GM12878 (cell line): ENCODE measurements at regions not wholly inside any gene's neighbourhood (a gene's known extent, or its start where the extent isn't known, plus 50 kb on each side); places are given as distances from the start of the nearest gene placed in this dataset.

Source experiments
- ATAC-seq: fragments of 200-7000 bp; cut with Tn5 transposase; 3 replicates; pipeline ENCODE4 v1.9.1; 2020; ENCODE audit warnings: mild to moderate bottlenecking, moderate library complexity
- BruUV-seq: library from RNA; stranded (reverse); fragments of 400-500 nt; replicated peaks from 2 replicates; lab custom pipeline; 2021; lab: Mats Ljungman, UMichigan
- CTCF ChIA-PET: fragments of 300-600 bp; sonication (Branson Sonifier 250); formaldehyde crosslinking; extraction: SDS; loops from one replicate; lab custom pipeline; 2021; ENCODE audit warnings: inconsistent platforms; lab: Yijun Ruan, JAX
- POLR2A ChIA-PET: fragments of 350-600 bp; formaldehyde crosslinking; extraction: SDS; loops from one replicate; lab custom pipeline; 2021; ENCODE audit warnings: inconsistent platforms; lab: Charles Lee
- RAD21 ChIA-PET: fragments of 300-600 bp; sonication (Branson Sonifier 250); formaldehyde crosslinking; loops from one replicate; lab custom pipeline; 2023; ENCODE audit warnings: antibody characterized with exemption; ENCODE audit not compliant: unreplicated experiment; lab: Charles Lee
- SMC1A ChIA-PET: fragments of 300-600 bp; sonication (Branson Sonifier 250); formaldehyde crosslinking; loops from one replicate; lab custom pipeline; 2023; ENCODE audit not compliant: unreplicated experiment, uncharacterized antibody; lab: Charles Lee
- DNase-seq: peaks from one replicate; pipeline ENCODE4 v3.0.0-alpha.2; 2011; ENCODE audit warnings: low read depth, low spot score
- FAIRE-seq: peaks from 3 replicates; lab custom pipeline; 2011; peaks lifted over from hg19 to GRCh38; lab: Jason Lieb, UNC
- H2AFZ ChIP-seq: 2 replicates; pipeline ENCODE4 v1.6.0; 2011; ENCODE audit warnings: low read depth, low read length, control low read depth; ENCODE audit not compliant: control insufficient read depth
- H3K27ac ChIP-seq: 2 replicates; pipeline ENCODE4 v1.5.1; 2011; ENCODE audit warnings: control low read depth; ENCODE audit not compliant: control insufficient read depth, insufficient read depth
- H3K27me3 ChIP-seq, 2 experiments: replicated peaks in 1 of 2; 2 replicates each; pipeline versions ENCODE4 v1.6.0 to v1.6.1; 2011; ENCODE audit warnings: low read length in 1 of 2; ENCODE audit not compliant: control insufficient read depth in 2 of 2, insufficient read depth in 2 of 2
- H3K36me3 ChIP-seq, 2 experiments: 2 replicates each; pipeline ENCODE4 v1.5.1; 2011; ENCODE audit warnings: low read length in 1 of 2; ENCODE audit not compliant: control insufficient read depth in 2 of 2, insufficient read depth in 2 of 2
- H3K4me1 ChIP-seq: 2 replicates; pipeline ENCODE4 v1.6.1; 2011; ENCODE audit warnings: mild to moderate bottlenecking, low read length, moderate library complexity, mixed read lengths; ENCODE audit not compliant: control insufficient read depth, insufficient read depth
- H3K4me2 ChIP-seq: 2 replicates; pipeline ENCODE4 v1.6.0; 2011; ENCODE audit warnings: control low read depth; ENCODE audit not compliant: control insufficient read depth, insufficient read depth
- H3K4me3 ChIP-seq: fragments of 200-600 bp; sonication (generic); 2 replicates; pipeline ENCODE4 v1.5.1; 2016
- H3K79me2 ChIP-seq: 2 replicates; pipeline ENCODE4 v1.6.0; 2011; ENCODE audit warnings: low read length; ENCODE audit not compliant: control insufficient read depth, insufficient read depth
- H3K9ac ChIP-seq: 2 replicates; pipeline ENCODE4 v1.8.0; 2011; ENCODE audit warnings: low read length, control low read depth, mixed read lengths; ENCODE audit not compliant: control insufficient read depth, insufficient read depth
- H3K9me3 ChIP-seq: replicated peaks from 3 replicates; pipeline ENCODE4 v1.5.1; 2011; ENCODE audit warnings: mild to moderate bottlenecking, low read length; ENCODE audit not compliant: control insufficient read depth, insufficient read depth
- H4K20me1 ChIP-seq: 2 replicates; pipeline ENCODE4 v1.6.0; 2011; ENCODE audit not compliant: control insufficient read depth, insufficient read depth
- EGR1 ChIP-seq, 2 experiments: IDR thresholded peaks; 1 replicate in 1 of 2; 2 replicates in 1 of 2; pipeline ENCODE4 v1.6.1; 2011 to 2012; ENCODE audit warnings: low read depth in 2 of 2, low read length in 2 of 2, borderline replicate concordance in 1 of 2, mild to moderate bottlenecking in 1 of 2, moderate library complexity in 1 of 2
- HDGF ChIP-seq: fragments of 450-650 bp; IDR thresholded peaks from 2 replicates; pipeline ENCODE4 v1.6.1; 2016; ENCODE audit warnings: antibody characterized with exemption
- MEF2A ChIP-seq: IDR thresholded peaks from 2 replicates; pipeline ENCODE4 v1.6.1; 2011; ENCODE audit warnings: low read depth, mild to moderate bottlenecking, low read length, moderate library complexity; ENCODE audit not compliant: insufficient read depth
- MEF2B ChIP-seq: fragments of 450-650 bp; IDR thresholded peaks from 2 replicates; pipeline ENCODE4 v1.6.1; 2018; ENCODE audit warnings: mild to moderate bottlenecking, moderate library complexity; ENCODE audit not compliant: partially characterized antibody, poor library complexity, severe bottlenecking
- NBN ChIP-seq: fragments of 450-650 bp; IDR thresholded peaks from 2 replicates; pipeline ENCODE4 v1.6.1; 2016
- POLR2A ChIP-seq: IDR thresholded peaks from 2 replicates; pipeline ENCODE4 v1.6.1; 2011; ENCODE audit warnings: low read depth, mild to moderate bottlenecking, low read length
- RAD21 ChIP-seq: IDR thresholded peaks from 2 replicates; pipeline ENCODE4 v1.6.1; 2011; ENCODE audit warnings: mild to moderate bottlenecking, low read depth, low read length, moderate library complexity; ENCODE audit not compliant: insufficient read depth
- RB1 ChIP-seq: fragments of 450-650 bp; formaldehyde crosslinking; IDR thresholded peaks from 2 replicates; pipeline ENCODE4 v1.6.1; 2017; ENCODE audit warnings: mild to moderate bottlenecking, borderline replicate concordance
- SIN3A ChIP-seq: IDR thresholded peaks from 2 replicates; pipeline ENCODE4 v1.6.1; 2012; ENCODE audit warnings: low read depth, low read length, improper control_type of control experiment
- SPI1 ChIP-seq: IDR thresholded peaks from 2 replicates; pipeline ENCODE4 v1.6.1; 2011; ENCODE audit warnings: low read depth, mild to moderate bottlenecking, low read length, moderate library complexity, borderline replicate concordance; ENCODE audit not compliant: insufficient read depth
- TAF1 ChIP-seq: IDR thresholded peaks from 2 replicates; pipeline ENCODE4 v1.6.1; 2011; ENCODE audit warnings: mild to moderate bottlenecking, low read depth, low read length, borderline replicate concordance
- ZNF384 ChIP-seq: IDR thresholded peaks from 2 replicates; pipeline ENCODE4 v1.6.1; 2012; ENCODE audit warnings: low read depth, mild to moderate bottlenecking, low read length, improper control_type of control experiment, borderline replicate concordance
- WGBS: methylation state at CpG from one replicate; pipeline ENCODE4 v1.1.6; 2016; ENCODE audit warnings: low lambda C conversion rate; ENCODE audit not compliant: insufficient replicate concordance, insufficient coverage; ENCODE audit errors: missing lambda C conversion rate; 5-methylcytosine and 5-hydroxymethylcytosine counted together
- in situ Hi-C: fragments of 300-500 bp; cut with MboI; formaldehyde crosslinking; loops from 9 replicates; pipeline ENCODE4 v1.14.3; 2018; ENCODE audit warnings: mixed read lengths
- intact Hi-C: fragments of 100-400 bp; cut with micrococcal nuclease; formaldehyde crosslinking; loops from one replicate; pipeline ENCODE4 v1.14.2; 2022; ENCODE audit not compliant: unreplicated experiment
- TF ChIP-seq, protein P1 (sequence below): fragments of 450-650 bp; IDR thresholded peaks from 2 replicates; pipeline ENCODE4 v1.6.1; 2016; ENCODE audit warnings: mild to moderate bottlenecking, moderate library complexity, borderline replicate concordance

DNA sequence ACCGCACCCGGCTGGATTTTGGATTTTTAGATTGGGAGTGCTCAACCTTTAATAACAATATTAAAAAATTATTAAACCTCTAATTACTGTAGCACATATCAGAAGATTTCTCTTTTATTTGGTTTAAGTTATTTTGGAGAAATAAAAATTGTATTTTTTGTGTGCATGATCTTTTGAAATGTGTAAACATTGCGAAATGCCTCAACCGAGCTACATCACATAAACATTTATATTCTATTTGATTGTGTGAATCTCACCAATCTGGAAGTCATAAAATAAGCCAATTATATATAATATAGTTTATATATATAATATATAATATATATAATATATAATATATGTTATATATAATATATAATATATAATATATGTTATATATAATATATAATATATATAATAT lies 696.2 kb upstream of the RBFOX1 start (continued):
- TF ChIP-seq SIN3A: no peak
- TF ChIP-seq, all 136 proteins: peak for 0

DNA sequence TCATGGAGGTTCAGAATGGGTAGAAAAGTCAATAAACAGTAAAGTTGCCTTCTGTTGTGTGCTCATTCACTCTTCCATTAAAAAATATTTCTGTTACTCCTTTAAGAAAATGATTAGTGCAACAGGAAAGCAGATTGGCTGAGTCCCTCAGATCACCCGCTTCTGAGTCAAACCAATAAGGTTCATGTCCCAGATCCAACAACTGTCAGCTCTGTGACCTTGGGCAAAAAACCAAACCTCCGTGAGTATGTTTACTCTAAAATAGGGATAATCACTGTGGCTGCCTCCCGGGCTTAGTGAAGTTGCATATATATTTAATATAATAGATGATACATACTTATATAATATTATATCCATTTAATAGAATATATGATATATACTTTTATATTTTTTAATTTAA lies 698.5 kb upstream of the RBFOX1 start:
- FAIRE-seq: no peak
- Histone ChIP-seq H3K4me1 (no peaks in the 10 kb centered on the region), H3K79me2 (no peaks in the 10 kb centered on the region), H3K4me2 (no peak overlapping the region), H3K36me3 (no peaks in the 10 kb centered on the region), H3K27ac (no peak overlapping the region), H3K4me3 (no peak overlapping the region), H2AFZ (no peak overlapping the region), H3K9ac (no peak overlapping the region), H3K27me3 (no peaks in the 10 kb centered on the region), H3K9me3 (no peaks in the 10 kb centered on the region), H4K20me1 (no peaks in the 10 kb centered on the region)
- ChIA-PET POLR2A (no interaction called here), CTCF (interaction anchor here (1.6 kb wide), 1 partner anchor 10 kb away, joined by 5 read pairs; no protein-coding TSS in a partner anchor), RAD21 (no interaction called here), SMC1A (interaction anchor here (1.4 kb wide), 1 partner anchor 9 kb away, joined by 3 read pairs; no protein-coding TSS in a partner anchor)
- BruUV-seq: no TSS peak
- no peak for DNase-seq
- intact Hi-C loops (no loop called here), in situ Hi-C loops (no loop called here)
- ATAC-seq: no peak
- TF ChIP-seq MEF2B (no peak), POLR2A (no peak), NBN (no peak), ZNF384 (no peak), HDGF (no peak), TAF1 (no peak), SPI1 (no peak), MEF2A (no peak), EGR1 (IDR thresholded peaks at IDR 0.05; ENCODE audit: borderline replicate concordance in 1 of 2, low read depth in 2 of 2, low read length in 2 of 2) (no peak), RB1 (no peak), RAD21 (no peak)
- TF ChIP-seq, protein P1, sequence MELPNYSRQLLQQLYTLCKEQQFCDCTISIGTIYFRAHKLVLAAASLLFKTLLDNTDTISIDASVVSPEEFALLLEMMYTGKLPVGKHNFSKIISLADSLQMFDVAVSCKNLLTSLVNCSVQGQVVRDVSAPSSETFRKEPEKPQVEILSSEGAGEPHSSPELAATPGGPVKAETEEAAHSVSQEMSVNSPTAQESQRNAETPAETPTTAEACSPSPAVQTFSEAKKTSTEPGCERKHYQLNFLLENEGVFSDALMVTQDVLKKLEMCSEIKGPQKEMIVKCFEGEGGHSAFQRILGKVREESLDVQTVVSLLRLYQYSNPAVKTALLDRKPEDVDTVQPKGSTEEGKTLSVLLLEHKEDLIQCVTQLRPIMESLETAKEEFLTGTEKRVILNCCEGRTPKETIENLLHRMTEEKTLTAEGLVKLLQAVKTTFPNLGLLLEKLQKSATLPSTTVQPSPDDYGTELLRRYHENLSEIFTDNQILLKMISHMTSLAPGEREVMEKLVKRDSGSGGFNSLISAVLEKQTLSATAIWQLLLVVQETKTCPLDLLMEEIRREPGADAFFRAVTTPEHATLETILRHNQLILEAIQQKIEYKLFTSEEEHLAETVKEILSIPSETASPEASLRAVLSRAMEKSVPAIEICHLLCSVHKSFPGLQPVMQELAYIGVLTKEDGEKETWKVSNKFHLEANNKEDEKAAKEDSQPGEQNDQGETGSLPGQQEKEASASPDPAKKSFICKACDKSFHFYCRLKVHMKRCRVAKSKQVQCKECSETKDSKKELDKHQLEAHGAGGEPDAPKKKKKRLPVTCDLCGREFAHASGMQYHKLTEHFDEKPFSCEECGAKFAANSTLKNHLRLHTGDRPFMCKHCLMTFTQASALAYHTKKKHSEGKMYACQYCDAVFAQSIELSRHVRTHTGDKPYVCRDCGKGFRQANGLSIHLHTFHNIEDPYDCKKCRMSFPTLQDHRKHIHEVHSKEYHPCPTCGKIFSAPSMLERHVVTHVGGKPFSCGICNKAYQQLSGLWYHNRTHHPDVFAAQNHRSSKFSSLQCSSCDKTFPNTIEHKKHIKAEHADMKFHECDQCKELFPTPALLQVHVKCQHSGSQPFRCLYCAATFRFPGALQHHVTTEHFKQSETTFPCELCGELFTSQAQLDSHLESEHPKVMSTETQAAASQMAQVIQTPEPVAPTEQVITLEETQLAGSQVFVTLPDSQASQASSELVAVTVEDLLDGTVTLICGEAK: no peak
- WGBS: 55% methylated on average over 3 of the region's 3 CpGs
